ENCODE measurements at regions not wholly inside any gene's neighbourhood (a gene's known extent, or its start where the extent isn't known, plus 50 kb on each side); places are given as distances from the start of the nearest gene placed in this dataset.
"Not testable (repeated sequence)": the region's sequence is repeated elsewhere in the genome, so short reads cannot be mapped to it uniquely, and the experiment has no call there.

DNA sequence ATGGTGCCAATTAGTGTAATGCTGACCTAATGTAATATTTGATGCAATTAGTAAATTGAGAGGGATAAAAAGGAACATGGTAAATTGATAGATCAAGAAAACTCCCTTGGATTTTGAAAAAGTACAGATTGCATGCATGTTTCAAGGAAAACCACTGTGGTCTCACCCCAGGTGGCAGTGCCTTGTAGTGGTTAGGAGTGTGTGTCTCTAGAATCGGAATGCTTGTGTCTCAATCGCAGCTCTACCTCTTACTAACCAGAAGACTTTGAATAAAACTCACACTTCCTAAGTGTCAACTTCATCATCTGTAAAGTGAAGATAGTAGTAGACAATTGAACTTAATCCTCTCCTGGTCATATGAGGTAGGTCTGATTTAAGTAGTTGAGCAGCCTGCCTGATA lies 128.9 kb upstream of the GOT2 start:
- DNase-seq: no peak

DNA sequence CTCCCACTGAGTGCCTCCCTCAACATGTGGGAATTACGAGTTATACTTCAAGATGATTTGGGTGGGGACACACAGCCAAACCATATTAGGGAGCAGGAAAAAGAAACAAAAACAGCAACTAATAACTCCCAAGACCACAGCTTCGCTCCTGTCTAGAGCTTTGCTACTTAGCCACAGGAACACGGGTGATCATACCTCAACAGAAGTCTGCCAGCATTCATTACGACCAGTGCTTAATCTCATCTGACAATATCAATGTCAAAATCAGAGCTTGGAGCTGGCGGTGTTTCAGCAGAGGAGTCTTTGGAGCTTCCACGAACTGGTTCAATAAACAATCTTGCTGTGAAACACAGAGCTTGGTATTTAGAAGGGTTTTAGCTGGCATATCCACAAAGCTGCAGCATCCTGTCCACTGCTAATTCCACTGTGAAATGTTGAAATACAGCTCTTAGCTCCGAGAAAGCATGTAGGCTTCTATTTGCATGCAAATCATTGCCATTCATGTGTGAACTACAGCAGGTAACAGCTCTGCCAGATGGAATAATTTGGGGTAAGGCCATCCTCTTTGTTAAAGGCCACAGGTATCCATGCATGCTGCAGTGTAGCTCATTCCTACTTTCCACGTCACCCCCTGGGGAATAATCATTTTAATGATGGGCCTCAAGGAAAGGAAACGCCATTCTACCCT lies 128.4 kb upstream of the GOT2 start:
- no peak for DNase-seq

DNA sequence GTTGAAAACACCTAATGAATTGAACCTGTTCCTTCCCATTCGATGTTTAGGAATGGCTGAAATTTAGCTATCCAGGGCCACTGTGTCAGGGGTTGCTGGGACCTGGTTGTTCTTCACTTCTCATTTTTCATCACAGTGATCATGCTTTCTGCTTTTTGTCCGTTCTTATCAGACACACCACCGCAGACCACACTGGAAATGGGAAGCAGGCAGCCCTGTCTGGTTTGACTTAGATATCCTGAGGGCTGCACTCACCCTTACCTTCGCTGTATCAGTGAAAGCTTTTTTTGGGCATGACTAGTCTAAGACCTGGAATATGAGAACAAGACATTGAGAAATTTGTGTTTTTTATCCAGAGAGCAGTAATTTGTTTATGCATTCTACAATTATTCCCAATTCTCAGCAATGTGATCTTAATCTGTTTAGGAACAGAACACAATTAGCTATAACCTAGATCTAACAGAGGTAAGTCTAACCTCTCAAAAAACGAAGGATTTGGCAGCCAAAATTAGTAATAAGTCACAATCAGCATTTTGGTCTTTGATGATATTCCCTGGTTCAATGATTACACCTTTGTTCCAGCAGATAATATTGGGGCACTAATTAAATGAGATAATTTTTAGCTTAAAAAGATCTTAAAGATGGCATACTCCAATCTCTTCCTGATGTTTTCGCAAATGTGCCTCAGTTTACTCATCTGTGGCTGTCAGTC lies 126.0 kb upstream of the GOT2 start:
- no peak for DNase-seq

DNA sequence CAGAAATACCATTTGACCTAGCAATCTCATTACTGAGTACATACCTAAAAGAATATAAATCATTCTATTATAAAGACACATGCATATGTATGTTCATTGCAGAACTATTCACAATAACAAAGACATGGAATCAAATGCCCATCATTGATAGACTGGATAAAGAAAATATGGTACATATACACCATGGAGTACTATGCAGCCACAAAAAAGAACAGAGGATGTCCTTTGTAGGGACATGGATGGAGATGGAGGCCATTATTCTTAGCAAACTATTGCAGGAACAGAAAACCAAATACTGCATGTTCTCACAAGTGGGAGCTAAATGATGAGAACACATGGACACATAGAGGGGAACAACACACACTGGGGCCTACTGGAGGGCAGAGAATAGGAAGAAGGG lies 124.5 kb upstream of the GOT2 start:
- not testable (repeated sequence) for DNase-seq

DNA sequence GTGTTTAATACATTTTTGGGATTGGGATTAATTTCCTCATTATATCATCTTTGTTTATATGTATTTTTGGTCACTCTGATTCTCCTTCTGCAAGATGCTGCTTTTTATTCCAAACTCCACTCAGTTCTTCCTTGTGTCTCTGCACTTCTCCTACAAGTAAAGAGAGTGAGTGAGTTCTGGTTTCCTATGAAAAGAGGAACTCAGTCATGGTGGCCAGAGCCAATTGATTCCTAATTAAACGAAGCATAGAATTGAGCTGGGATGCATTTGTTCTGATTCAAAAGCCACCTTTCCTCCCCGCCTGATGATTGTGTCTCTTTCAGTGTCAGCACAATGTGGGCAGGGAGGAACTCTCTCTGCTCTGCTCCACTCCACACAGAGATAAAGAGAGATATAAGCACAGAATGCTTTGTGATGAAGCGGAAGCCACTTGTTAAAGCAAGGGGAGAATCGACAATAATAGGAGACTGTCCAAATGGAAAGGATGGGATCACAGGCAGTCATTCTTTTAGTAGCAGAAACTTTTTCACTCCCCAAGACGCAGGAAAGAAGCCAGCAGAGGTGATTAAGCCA lies 121.3 kb upstream of the GOT2 start:
- DNase-seq: no peak

DNA sequence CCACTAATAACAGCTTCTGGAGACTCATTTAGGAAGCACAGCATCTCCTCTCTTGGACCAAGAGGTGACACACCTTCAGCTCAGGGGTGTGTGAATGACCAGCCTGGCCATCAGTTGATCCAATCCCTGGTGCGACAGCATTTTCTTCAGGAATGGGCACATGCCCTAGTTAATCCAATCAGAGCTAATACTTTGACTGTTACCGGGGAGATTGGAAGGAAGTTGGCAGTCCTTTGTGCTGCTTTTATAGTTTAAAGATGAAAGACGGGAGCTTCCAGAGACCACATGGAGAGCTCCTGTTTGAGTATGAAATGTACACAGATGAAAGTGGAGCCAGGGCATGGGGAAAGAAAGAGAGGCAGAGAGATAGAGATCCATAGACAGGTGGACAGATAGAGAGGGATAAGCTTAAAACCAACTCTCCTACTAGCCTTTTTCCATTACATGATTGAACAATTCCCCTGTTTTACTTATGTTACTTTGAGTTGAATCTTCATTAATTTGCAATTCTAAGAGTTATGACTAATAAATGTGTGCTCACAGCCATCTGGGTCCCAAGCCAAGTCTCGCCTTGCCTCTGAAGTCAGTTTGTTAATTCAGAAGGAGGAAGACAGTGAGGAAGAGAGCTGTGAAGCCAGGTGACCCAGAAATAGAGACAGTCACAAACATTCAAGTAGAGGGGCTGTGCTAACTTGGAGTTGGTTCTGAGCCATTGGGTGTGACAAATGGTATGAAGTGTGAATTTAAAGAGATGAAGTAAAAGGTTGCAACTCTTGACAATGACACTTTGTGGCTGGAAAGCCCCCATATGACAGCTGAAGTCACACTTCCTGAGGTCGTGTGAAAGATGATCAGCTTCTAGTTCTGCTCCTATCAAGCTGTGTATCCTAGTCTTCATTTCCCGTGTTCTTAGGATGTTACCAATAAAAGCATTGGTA lies 120.0 kb upstream of the GOT2 start:
- no peak for DNase-seq

DNA sequence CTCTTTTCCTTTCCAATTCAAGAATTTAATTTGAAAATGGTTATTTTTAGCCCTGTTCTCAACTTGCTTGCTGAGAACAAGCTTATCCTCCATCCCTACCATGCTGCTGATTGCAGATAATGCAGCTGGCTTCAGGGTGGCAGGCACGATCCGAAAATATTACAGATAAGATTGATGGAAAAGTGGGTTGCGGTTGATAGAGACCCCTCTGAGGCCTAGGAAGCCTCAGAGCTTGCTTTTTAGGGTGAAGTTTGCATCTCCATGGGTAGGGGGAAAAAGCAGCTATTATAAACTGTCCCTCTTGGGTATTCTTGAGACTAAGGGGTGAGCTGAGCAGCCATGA lies 116.5 kb upstream of the GOT2 start:
- no peak for DNase-seq

DNA sequence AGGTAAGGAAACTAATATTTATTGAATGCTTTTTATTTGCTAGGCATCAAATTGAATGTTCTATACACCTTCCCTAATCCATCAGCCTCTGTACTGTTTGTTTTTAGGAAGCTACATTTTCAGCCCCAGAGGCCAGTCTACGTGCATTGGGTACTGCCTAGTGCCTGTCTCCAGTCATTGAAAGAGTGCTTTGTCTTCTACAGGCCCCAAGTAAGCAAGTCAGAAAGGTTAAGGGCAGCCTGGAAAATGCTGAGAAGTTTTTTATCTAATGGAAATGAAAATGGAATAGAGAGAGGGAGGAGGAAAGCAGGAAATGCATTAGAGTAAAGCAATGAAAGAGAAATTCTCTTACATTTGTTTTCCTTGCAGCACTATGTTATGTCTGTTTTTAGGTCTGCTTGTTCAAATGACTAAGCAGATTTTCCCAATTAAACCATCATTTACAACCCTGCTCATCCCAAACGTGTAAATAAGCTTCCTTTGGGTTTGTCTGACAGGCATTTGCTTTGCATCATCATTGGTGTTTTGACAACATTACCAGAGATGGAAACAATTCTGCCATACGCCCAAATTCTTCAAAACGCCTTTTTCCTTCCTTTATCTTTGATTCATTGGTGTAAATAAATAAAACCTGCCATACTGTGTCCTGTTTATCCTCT lies 116.0 kb upstream of the GOT2 start:
- DNase-seq: no peak

DNA sequence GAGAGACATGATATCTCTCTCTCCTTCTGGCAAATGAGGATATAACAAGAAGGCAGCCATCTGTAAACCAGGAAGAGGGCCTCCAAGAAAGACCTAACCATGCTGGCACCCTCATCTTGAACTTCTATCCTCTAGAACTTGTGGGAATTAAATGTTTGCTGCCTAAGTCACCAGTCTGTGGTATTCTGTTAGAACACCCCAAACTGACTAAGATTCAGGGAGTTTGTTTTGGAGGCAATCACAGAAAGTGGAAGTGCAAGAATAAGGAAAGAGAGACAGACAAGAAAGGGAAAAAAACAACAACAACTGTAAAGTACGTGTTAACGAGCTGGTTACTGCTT lies 114.5 kb upstream of the GOT2 start:
- no peak for DNase-seq

DNA sequence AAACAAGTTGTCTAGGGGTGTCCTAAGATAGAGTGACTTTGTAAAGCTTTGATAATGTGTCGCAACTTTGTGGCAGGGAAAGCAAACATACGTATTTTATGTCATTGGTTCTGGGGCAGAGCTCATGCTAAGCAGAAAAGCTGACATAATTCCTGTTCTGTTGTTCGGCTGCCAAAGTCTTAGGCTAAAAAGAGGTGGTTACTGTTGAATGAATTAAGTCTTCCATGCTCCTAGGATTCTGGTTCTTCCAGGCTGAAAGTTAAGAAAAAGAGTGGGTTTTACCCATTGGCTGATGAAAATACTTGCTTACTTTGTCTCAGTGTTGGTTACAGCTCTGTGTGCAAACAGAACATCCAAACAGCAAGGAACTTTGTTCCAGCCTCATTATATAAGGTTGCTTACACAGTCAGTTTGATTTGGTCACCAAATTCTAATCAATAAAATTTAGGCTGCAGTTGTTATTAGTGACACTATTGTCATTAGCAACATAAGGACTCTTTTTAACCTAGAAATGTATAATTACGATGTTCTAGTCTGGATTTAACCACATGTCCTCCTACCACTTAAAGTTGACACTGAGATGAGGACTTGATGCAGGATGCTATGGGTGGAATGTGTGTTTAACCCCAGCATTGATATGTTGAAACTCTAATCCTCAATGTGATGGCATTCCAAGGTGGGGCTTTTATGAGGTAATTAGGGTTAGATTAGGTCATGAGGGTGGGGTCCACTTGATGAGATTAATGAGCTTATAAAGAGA lies 114.0 kb upstream of the GOT2 start:
- DNase-seq: no peak

DNA sequence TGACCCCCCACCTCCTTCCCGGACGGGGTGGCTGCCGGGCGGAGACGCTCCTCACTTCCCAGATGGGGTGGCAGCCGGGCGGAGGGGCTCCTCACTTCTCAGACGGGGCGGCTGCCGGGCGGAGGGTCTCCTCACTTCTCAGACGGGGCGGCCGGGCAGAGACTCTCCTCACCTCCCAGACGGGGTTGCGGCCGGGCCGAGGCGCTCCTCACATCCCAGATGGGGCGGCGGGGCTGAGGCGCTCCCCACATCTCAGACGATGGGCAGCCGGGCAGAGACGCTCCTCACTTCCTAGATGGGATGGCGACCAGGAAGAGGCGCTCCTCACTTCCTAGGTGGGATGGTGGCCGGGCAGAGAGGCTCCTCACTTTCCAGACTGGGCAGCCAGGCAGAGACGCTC lies 112.1 kb upstream of the GOT2 start:
- not testable (repeated sequence) for DNase-seq

DNA sequence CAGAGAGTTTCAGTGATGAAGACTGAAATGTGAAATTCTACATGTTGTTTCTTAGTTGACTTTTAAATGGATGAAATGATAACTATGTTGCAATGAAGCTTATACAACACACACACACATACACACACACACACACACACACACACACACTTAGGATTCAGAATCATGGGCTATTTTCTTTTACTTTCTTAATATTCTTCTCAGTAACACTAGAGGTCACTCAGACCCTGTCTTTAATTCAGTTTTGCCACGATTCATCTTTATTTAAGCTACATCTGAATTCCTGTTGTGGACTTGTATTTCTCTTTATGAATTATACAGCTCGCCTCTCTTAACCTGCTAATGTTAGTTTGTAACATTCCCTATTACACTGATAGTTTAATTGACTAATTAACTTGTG lies 109.6 kb upstream of the GOT2 start:
- no peak for DNase-seq

DNA sequence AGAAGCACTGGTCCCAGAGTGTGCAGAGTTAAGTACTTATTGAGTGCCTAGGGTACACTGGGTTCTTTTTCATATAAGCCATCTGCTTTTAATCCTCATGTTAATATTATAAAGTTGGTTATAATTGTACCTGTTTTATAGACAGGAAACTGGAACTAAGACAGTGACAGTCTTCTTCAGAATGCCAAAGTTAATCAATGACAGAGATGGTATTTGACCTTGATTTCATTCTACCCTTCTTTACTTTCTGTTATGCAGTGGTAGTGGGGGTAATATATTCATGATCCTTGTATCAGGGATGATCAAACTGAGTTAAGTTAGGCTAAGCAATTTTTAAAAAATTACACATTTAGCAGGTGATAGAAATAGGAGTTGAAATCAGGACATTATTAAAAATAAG lies 108.6 kb upstream of the GOT2 start:
- DNase-seq: no peak

DNA sequence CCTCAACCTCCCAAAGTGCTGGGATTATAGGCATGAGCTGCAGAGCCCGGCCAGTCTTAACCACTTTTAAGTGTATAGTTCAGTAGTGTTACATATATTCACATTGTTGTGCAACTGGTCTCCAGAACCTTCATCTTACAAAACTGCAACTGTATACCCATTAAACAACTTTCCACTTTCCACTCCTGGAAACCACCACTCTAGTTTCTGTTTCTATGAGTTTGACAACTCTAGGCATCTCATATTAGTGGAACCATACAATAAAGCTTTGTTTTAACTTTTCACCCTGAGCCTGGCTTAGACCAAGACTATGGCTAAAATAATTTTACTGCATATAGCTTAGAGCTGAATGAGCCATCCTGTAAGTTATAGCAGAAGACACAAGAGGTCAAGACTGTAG lies 108.0 kb upstream of the GOT2 start:
- DNase-seq: no peak

DNA sequence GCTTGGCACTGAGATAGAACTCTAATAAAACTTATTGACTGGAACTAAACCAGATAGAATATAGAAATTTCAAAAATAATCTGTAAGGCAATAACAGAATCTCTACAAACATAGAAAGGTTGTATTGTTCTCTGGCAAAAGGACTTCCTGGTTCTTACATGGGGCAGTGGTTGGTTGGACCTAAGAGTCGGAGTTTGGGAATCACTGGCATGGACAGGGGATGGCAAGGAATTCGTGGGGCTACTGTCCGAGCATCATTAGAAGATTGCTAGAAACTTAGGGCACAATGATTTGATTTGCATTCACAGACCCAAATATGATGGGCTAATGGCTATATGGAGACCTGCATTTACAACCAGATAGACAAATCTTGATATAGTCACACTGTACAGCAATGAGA lies 103.8 kb upstream of the GOT2 start:
- DNase-seq: no peak

DNA sequence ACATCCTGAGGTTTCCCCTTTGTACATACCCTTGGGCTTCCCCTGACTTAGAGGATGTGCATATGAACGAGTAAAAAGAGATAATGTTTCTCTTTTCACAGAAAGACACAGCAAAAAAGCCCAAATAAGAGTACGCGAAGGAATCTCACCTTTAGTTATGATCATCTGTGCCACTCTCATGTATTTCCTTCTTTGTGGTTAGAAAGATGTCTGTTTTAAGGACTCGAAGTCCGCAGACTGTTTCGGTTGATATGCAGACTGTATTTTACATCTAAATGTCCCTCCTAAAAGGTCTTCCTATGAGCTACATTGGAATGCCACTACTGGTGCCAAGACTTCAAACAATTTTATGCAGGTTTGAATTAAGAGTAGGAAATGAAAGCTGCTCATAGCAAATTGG lies 102.3 kb upstream of the GOT2 start:
- no peak for DNase-seq

DNA sequence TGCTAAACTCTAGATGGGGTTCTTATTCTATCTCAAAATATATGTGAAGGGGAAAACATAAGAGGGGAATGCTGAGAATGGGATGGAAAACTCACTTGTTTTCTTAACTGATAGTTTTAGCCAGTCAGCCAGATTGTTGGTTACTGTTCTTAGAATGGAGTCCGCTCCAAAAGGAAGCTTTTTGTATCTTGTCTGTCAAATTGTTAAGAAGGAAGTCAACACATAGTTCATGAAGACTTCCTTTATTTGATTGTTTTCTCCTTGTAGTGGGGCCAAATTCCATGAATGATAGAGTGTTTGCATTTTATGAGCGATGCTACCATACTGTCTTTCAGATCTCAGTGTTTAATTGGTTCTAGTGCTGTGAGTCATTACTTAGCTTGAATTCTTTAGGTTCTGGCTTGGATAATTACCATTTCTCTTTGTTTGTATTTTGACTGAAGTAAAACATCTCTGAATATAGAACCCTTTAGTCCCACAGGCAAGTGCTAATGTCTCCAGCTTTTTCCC lies 98.3 kb upstream of the GOT2 start:
- DNase-seq: no peak

DNA sequence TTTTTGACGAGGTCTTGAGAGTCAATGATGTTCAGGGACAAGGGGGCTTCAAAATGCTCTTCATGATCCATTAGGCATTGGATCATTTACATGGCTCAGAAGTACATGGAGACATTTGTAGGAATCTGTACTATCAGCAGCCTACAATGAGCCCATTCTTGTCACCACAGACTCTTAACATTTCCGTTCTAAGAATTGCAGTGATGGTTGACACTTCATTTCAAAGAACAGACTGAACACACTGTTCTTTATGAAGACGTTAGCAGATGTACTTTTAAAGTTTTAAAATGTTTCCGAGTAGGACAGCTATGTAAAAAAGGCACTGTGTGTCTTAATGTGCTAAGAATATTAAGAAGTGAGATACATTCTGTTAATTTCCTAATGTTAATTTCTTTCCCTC lies 97.3 kb upstream of the GOT2 start:
- DNase-seq: no peak

DNA sequence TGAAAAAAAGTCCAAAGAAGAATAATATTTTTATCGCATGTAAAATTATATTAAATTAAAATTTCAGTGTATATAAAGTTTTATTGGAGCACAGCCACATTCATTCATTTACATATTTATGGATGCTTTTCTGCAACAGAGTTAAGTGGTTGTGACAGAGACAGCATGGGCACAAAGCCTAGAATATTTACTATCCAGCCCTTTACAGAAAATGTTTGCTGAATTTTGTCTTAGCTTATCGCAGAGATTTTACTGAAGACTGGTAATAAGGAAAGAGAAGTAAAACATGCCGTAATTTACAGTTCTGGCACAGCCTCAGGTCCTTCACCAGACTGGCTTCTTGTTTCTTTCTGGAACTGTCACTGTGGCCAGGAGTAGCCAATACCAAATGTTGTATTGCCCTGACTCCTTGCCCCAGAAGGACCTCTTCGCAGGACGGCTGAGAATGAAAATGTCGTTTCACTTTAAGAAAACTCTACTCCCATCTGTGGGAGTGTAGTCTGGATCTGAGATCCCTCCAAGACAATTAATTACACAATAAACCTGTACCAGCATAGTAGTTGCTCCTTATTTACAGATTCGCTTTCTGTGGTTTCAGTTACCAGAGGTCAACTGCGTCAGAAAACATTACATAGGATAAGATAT lies 94.9 kb upstream of the GOT2 start:
- no peak for DNase-seq

DNA sequence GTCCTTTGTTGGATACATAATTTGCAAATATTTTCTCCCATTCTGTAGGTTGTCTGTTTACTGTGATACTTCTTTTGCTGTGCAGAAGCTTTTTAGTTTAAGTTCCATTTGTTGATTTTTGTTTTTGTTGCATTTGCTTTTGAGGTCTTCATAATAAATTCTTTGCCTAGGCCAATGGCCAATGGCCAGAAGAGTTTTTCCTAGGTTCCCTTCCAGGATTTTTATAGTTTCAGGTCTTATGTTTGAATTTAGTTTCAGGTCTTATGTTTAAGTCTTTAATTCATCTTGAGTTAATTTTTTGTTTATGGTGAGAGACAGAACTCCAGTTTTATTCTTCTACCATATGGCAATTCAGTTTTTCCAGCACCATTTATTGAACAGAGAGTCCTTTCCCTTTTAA lies 90.1 kb upstream of the GOT2 start:
- DNase-seq: no peak

DNA sequence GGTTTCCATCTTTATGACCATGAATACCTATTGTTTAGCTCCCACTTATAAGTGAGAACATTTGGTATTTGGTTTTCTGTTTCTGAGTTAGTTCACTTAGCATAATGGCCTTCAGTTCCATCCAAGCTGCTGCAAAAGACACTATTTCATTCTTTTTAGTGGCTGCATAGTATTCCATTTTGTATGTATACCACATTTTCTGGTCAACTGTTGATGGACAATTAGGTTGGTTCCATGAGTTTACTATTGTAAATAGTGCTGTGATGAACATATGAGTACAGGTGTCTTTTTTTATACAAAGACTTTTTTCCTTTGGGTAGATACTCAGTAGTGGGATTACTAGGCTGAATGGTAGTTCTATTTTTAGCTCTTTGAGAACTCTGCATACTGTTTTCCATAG lies 87.8 kb upstream of the GOT2 start:
- DNase-seq: no peak

DNA sequence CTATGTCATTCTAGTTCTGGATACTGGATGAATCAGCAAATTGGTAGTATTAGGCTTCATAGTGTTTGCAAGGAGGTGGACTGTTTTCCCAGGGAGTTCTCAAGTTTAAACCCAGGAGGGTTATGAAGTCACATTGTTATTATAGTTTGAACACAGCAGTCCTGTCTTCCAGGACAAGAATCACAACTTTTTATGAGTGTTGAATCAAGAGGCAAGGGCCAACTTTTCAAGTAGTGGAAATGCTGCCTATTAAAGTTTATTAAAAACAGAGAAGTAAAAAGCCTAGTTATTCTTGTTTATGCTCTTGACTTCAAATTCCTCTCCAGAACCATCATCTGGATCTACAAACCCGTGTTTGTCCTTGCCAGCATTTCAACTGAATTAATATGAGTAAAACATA lies 86.3 kb upstream of the GOT2 start:
- DNase-seq: no peak

All from activated CD4-positive, alpha-beta T cell treated with anti-CD3 and anti-CD28 coated beads, Interleukin-2, amount 50 U/mL, for 16 hours (primary cell).